EL (cell line): ENCODE measurements at regions not wholly inside any gene's neighbourhood (a gene's known extent, or its start where the extent isn't known, plus 50 kb on each side); places are given as distances from the start of the nearest gene placed in this dataset.
A peak's percentile ranks its signal among the peaks of the same experiment; 100 is the strongest.
"Not testable (repeated sequence)": the region's sequence is repeated elsewhere in the genome, so short reads cannot be mapped to it uniquely, and the experiment has no call there.

ENCODE experiments used
- DNase-seq: peaks from one replicate; pipeline ENCODE4 v3.0.0-alpha.2; 2016

DNA sequence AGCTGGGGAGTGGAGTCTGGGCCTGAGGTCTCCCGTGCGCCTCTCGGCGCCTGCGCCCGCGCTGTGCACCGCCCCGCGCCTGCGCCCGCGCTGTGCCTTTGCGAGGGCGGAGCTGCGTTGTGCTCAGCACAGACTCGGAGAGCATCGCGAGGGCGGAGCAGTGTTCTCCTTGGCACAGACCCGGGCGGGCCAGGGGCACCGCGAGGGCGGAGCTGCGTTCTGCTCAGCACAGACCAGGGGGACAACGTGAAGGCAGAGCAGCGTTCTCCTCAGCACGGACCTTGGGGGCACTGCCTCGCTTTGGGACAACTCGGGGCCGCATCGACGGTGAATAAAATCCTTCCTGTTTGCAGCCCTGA lies 2968.4 kb downstream of the RPIA start:
- not testable (repeated sequence) for DNase-seq

DNA sequence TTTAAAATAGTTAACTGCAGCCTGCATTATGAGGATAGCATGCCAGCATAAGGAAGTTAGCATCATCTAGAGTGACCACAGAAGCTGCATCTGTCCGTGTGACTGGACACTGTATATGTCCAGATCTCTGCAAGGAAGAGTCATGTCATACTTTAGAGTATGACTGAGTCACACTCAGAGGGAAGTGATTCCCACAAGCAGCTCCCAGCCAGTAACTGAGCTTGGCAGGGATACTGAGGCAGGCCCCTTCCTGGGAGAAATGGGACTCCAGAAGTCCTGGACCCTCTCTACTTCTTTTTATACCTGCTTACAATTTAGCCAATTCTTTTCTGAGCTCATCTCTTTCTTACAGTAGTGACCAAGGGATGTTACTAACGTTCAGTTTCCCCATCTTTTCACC lies 2975.9 kb downstream of the RPIA start:
- DNase-seq, result peak; percentile 1

DNA sequence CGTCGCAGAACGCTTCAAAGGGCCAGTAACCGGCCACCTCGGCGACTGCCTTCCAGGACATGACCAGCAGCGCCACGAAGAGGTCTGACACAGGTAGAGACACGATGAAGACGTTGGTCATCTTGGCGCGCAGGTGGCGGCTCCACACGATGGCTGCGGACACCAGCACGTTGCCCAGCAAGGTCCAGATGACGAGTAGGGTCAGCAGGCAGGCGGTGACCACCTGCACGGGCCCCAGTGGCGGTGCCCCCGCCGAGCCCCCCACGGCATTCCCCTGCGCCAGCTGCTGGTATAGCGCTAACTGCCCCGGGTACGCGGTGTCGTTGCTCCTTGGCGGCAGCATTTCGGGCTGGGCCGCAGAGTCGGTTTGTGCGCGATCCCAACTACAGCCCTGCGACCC lies 2994.1 kb downstream of the RPIA start:
- DNase-seq, result not testable (repeated sequence)

DNA sequence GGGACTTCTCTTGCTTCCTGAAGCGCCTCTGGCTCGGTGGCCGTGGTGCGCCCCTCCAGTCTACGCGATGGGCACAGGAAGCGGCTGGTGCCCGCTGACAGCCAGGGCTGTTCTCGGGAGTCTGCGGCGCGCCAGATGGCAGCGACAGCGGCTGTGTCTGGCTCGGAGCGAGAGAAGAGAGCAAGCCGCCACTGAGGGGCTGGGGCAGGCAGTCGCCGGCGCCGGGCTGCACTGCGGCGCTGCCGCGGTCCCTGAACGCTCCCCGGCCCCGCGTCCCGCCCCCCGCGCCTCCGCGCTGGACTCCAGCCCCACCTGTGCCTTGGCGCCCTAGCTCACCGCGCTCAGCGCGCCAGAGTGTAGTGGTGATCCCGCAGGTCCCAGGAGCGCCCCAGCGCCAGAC lies 2994.6 kb downstream of the RPIA start:
- not testable (repeated sequence) for DNase-seq
